HG03135 (cell line): ENCODE measurements at regions not wholly inside any gene's neighbourhood (a gene's known extent, or its start where the extent isn't known, plus 50 kb on each side); places are given as distances from the start of the nearest gene placed in this dataset.
"Not testable (repeated sequence)": the region's sequence is repeated elsewhere in the genome, so short reads cannot be mapped to it uniquely, and the experiment has no call there.

ENCODE experiments used
- ATAC-seq: cut with Tn5 transposase; IDR thresholded peaks from one replicate; pipeline ENCODE4 v1.9.1; 2021; ENCODE audit warnings: mild to moderate bottlenecking, moderate library complexity; ENCODE audit not compliant: unreplicated experiment

- no peak for ATAC-seq
Measured at GRCh38 chr5:121426153-121426552, 425.5 kb upstream of the FTMT start.

- no peak for ATAC-seq
Measured at GRCh38 chr5:121429761-121430160, 421.9 kb upstream of the FTMT start.

- ATAC-seq: no peak
Measured at GRCh38 chr5:121430538-121430937, 421.1 kb upstream of the FTMT start.

DNA sequence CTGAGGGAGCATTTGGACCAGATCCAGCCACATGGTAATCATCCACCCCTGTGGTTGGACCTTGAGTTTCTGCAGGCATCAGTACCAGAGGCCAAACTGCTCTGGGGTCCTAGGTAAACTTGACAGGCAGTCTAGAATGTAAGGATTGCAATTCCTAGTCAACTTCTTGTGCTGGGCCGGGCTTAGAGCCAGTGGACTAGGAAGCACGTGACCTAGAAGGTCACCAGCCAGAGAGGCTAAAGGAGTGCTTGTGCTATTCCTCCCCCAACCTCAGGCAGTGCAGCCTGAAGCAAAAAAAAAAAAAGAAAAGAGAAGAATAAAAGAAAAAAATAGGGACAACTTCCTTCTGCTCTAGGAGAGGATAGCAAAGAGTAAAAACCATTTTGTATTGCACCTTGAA is 406.2 kb upstream of the FTMT start:
- no peak for ATAC-seq

- no peak for ATAC-seq
Measured at GRCh38 chr5:121462441-121462840, 389.2 kb upstream of the FTMT start.

DNA sequence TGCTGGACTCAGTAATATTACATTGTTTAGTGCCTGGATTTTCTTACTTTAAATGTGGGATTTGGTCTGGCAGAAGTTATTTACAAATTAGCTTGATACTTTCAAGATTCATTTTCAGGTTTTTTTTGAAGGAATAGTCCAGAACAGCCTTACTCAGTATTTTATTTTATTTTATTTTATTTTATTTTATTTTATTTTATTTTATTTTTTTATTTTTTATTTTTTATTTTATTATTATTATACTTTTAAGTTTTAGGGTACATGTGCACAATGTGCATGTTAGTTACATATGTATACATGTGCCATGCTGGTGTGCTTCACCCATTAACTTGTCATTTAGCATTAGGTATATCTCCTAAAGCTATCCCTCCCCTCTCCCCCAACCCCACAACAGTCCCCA is 380.5 kb upstream of the FTMT start:
- not testable (repeated sequence) for ATAC-seq

DNA sequence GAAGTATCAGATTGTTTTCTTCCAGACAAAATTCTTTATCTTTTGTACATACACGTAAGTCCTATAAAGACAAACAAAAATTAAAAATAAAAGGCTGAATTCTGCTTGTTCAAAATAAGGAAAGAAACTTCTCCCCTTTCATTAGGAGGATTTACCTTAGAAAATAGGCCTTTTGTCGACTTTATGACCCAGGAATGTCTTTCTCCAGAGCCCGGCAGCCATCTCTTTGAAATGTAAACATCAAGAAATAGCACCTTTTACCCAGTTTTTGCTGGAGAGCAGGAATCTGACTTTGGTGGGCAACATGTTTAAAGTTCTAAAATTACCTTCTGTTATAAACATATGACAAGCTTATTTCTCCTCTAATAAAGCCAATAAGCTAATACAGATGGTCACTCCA is 373.0 kb upstream of the FTMT start:
- no peak for ATAC-seq

- no peak for ATAC-seq
Measured at GRCh38 chr5:121479337-121479736, 372.3 kb upstream of the FTMT start.

DNA sequence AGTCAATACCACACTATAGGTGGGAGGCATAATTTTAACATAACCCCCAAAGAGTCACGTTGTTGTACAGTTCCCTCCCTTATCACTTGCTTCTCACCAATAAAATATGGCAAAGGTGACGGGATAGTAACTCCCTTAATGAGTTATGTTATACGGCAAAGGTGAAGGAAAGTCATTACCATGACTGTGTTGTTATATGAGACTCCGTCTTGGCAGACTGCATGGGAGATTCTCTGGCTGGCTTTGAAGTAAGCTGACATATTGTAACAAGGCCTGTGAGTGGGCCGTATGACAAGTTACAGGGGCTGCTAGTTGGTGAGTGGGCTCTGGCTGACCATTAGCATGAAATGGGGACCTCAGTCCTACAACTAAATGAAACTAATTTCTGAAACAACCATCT is 366.4 kb upstream of the FTMT start:
- no peak for ATAC-seq

- not testable (repeated sequence) for ATAC-seq
Measured at GRCh38 chr5:121485999-121486398, 365.7 kb upstream of the FTMT start.

GRCh38 chr5:121489972-121490371 is 361.7 kb upstream of the FTMT start:
- ATAC-seq: no peak

DNA sequence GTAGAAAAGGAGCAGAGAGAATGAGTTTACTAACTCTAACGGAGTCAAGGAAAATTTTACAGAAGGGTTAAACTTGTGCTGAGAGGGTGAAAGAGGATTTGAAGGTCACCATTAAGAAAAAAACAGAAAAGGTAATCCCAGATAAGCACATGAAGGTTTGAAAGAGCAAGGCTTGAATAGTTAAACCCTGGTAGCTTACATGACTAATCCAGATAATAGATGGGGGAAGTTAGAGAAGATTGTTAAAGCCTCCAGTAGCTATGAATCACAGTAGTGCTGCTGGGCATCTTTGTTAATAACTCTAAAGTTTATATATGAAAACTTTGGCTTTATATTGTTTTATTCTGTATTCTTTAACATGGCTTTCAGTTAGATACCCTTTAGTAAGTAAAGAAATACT is 354.5 kb upstream of the FTMT start:
- ATAC-seq: no peak

DNA sequence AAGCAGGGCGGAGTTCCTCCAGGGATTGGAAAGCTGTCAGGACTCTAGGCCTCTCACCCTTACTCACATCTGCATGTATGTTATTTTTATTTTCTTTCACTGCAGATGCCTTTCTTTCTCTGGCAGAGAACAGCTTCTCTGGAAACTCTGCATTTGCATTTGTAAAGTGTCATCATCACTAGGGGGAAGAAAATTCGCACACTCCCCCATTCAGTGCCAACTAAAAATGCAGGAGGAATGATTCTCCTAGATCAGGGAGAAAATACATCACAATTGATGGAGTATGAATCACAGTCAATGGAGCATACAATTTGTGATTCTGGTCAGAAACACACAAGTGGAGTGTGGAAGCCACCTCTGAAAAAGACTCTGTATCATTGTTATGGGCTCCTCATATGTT is 351.4 kb upstream of the FTMT start:
- ATAC-seq: no peak

- ATAC-seq: no peak
Measured at GRCh38 chr5:121503111-121503840, 348.4 kb upstream of the FTMT start.

- no peak for ATAC-seq
Measured at GRCh38 chr5:121516997-121517396, 334.7 kb upstream of the FTMT start.

GRCh38 chr5:121525706-121526105 is 326.0 kb upstream of the FTMT start:
- no peak for ATAC-seq

DNA sequence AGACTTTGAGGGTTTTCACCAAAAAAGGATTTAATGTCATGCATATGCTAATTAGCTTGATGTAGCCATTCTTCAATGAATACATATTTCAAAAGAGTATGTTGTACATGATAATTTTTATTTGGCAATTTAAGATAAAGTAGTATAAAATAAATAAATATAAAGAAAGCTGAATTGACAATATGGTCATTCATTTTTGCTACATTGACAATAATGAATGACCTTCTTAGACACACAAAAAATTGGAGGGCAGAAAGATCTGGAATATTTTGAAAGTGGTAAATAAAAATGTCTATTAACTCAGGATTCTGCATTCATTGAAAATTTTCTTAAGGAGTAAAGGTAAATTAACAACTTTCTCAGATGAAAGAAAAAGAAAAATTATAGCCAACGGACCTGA is 324.8 kb upstream of the FTMT start:
- no peak for ATAC-seq

GRCh38 chr5:121533814-121534213 is 317.9 kb upstream of the FTMT start:
- no peak for ATAC-seq

GRCh38 chr5:121550989-121551388 is 300.7 kb upstream of the FTMT start:
- no peak for ATAC-seq

GRCh38 chr5:121559832-121560231 is 291.9 kb upstream of the FTMT start:
- no peak for ATAC-seq

DNA sequence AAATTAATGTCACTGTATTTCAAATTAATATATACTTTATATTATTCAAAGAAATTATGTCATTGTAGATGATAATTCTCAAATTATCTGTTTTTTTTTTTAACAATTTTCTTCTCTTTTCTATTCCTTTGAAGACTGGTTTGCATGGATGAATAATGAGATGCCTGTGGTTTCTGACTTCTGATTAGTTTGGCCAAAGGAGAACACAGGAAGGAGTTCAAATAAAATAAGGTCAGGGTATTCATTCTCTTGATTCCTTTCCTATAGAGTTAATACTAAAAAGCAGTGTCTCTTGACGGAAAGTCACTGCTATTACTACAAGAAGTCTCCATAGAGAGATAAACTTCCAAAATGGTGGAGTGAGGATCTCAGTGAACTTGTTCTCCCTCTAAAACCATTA is 279.6 kb upstream of the FTMT start:
- no peak for ATAC-seq

DNA sequence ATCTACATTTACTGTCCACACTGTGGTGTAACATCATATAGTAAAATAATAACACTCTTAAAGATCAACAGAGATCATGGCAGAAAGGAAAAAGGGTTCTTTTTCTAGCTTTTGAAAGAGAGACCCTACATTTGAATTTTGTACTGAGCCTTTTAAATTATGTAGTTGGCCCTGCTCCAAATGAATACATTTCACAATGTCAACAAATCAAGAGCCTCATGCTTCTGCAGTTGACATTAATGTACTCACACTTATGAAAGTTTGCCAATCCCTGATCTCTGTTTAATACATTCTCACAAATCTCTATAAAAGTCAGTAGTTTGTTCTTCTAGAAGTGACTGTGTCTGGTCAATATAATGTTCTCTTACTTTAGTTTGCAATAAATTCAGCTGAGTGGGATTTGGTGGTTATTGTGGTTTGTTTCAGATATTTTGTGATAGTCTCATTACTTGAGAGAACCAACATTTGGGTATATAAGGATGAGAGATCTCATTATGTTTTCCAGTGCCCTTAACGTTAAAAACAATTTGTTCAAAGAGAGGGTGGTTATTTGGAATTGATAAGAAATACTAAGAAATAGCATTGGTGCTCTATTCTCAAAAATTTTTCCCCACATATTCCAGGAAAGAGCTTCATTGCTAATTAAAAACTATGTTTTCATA is 277.8 kb upstream of the FTMT start:
- no peak for ATAC-seq

GRCh38 chr5:121581588-121581987 is 270.1 kb upstream of the FTMT start:
- ATAC-seq: no peak
